AG04449 (cell line): ENCODE measurements at regions not wholly inside any gene's neighbourhood (a gene's known extent, or its start where the extent isn't known, plus 50 kb on each side); places are given as distances from the start of the nearest gene placed in this dataset.

Source experiments
- CTCF ChIA-PET: fragments of 350-600 bp; formaldehyde crosslinking; extraction: SDS; loops from one replicate; lab custom pipeline; 2021; ENCODE audit warnings: antibody characterized with exemption; lab: Yijun Ruan, JAX
- POLR2A ChIA-PET: fragments of 400-600, 350-600 bp; formaldehyde crosslinking; extraction: SDS; loops from one replicate; lab custom pipeline; 2020; ENCODE audit warnings: antibody characterized with exemption, inconsistent platforms; lab: Yijun Ruan, JAX
- DNase-seq: peaks from one replicate; pipeline ENCODE4 v3.0.0-alpha.2; 2010; ENCODE audit warnings: low read depth, low spot score
- H3K4me3 ChIP-seq: 2 replicates; pipeline ENCODE4 v1.5.1; 2011; ENCODE audit warnings: low read depth, mild to moderate bottlenecking, control low read depth, low read length
- TF ChIP-seq, protein P1 (sequence below): IDR thresholded peaks from one replicate; pipeline ENCODE4 v1.5.1; 2011; ENCODE audit warnings: mild to moderate bottlenecking, moderate library complexity, low read length, control low read depth, inconsistent platforms; ENCODE audit not compliant: insufficient read depth; ENCODE audit errors: missing control alignments

DNA sequence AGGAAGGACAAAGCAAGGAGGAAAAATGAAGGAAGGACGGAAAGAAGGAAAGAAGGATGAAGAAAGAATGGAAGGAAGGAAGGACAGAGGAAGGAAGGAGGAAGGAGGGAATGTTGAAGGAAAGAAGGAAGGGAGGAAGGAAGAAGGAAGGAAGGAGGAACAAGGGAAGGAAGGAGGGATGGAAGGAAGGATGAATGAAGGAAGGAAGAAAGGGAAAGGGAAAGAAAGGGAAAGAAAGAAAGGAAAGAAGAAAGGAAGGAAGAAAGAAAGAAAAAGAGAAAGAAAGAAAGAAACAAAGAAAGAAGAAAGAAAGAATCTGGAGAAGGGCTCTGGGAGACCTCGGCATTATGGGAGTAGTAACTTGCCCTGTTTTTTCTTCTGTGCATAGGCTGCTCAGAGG is 70.8 kb upstream of the SHISA3 start:
- ChIA-PET POLR2A (no interaction called here), CTCF (no interaction called here)
- no peak for DNase-seq
- TF ChIP-seq, protein P1, sequence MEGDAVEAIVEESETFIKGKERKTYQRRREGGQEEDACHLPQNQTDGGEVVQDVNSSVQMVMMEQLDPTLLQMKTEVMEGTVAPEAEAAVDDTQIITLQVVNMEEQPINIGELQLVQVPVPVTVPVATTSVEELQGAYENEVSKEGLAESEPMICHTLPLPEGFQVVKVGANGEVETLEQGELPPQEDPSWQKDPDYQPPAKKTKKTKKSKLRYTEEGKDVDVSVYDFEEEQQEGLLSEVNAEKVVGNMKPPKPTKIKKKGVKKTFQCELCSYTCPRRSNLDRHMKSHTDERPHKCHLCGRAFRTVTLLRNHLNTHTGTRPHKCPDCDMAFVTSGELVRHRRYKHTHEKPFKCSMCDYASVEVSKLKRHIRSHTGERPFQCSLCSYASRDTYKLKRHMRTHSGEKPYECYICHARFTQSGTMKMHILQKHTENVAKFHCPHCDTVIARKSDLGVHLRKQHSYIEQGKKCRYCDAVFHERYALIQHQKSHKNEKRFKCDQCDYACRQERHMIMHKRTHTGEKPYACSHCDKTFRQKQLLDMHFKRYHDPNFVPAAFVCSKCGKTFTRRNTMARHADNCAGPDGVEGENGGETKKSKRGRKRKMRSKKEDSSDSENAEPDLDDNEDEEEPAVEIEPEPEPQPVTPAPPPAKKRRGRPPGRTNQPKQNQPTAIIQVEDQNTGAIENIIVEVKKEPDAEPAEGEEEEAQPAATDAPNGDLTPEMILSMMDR, result no peak
- H3K4me3 ChIP-seq, result no peak overlapping the region

DNA sequence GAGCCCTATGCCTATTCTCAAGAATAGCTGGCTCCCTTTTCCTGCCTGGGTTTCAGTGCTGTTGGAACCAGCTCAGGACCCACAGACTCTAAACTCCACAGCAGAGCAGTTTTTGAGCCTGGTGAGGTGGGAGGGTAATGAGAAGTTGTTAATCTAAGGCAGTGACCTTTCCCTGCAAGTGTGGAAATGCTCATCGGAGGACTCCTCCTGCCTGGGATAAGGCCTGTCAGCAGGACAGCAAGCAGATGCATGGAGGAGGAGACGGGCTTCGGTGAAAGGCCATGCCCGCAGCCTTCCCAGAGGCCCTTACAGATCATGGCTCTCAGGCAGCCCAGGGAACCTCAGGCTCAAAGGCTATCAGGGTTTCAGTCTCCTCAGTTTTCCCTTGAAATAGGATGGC is 70.0 kb upstream of the SHISA3 start:
- CTCF ChIA-PET, result no interaction called here
- POLR2A ChIA-PET, result no interaction called here
- DNase-seq, result no peak
- H3K4me3 ChIP-seq, result no peak overlapping the region
- TF ChIP-seq, protein P1, result no peak

DNA sequence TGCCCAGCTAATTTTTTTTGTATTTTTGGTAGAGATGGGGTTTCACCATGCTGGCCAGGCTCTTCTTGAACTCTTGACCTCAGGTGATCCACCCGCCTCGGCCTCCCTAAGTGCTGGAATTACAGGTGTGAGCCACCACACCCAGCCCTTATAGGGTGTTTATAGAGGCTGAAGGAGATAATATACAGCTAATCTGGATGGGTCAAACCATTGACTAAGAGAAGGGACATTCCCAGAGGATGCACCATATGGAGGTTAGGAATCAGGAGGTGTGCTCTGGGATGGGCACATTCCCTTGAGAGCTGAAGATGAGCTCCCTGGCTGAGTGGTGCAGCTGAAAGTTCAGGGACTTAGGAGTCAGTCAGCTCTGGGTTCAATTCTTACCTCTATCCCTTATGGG is 68.3 kb upstream of the SHISA3 start:
- no peak overlapping the region for H3K4me3 ChIP-seq
- TF ChIP-seq, protein P1, result no peak
- ChIA-PET POLR2A (no interaction called here), CTCF (no interaction called here)
- DNase-seq, result no peak

DNA sequence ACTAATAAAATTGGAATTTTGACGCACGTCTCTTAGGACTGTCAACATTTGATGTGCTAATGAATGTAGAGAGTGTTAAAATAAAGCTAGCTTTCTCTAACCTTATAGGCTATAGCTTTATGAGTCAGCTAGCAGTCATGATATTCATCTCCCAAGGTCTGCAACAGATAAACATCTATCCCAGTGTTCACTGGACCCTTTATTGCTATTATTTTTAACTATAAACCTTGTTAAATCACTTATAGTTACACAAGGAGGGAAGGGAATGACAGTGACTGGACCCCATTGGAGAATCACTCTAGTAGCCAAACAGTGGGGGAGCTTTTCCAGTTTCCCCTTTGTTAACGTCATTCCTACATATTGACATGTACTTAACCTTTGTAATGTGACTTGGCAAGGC is 67.9 kb upstream of the SHISA3 start:
- POLR2A ChIA-PET, result no interaction called here
- CTCF ChIA-PET, result no interaction called here
- DNase-seq, result no peak

DNA sequence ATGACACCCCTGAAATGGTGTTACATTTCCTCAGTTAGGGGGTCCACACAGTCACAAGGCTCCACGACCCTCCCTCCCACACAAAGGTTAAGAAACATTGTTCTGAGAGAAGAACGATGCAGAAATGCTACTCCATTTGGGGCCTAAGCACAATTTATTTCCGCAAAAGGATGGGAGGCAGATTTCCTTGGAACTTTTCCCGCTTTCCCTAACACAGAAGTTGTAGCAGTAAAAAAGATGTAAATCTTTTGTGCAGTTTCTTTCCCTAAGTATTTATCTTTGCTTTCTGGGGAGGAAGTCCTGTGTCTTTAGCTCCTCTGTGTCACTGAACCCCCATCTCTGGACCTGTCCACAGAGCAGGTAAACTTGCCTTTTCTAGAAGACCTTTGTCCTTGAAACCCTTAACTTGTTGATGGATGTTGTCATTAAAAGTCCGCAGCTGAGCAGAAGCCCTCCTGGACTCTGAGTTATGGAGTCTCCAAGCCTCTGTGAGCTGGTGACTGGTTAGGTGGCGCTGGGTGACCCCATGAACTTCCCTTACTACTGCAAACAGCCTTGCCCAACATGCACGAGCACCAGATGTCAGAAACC is 67.2 kb upstream of the SHISA3 start:
- H3K4me3 ChIP-seq, result no peak overlapping the region
- POLR2A ChIA-PET, result no interaction called here
- CTCF ChIA-PET, result no interaction called here
- TF ChIP-seq, protein P1, result no peak
- no peak for DNase-seq

More for the DNA sequence above, 67.9 kb upstream of the SHISA3 start:
- H3K4me3 ChIP-seq, result no peak overlapping the region
- TF ChIP-seq, protein P1, result no peak

DNA sequence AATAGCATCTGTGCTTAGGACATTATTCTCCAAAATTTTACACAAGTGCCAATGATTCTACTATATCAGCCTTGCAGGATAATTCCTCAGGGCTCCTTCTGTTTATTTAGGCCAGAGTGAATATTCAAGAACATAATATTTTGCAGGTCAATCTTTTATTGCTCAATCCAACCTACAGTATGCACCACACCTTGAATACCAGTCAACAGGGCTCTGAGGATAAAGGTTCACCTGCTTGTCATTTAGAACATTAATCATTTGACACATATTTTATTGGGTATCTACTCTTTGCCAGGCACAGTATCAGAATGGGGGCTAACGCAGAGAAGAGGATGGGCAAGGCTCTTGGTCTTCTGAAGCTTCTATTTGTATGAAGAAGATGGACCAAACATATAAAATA is 66.2 kb upstream of the SHISA3 start:
- CTCF ChIA-PET, result no interaction called here
- POLR2A ChIA-PET, result no interaction called here
- TF ChIP-seq, protein P1, result no peak

More for the DNA sequence above, 66.2 kb upstream of the SHISA3 start:
- no peak overlapping the region for H3K4me3 ChIP-seq
- no peak for DNase-seq
